ENCODE measurements at regions not wholly inside any gene's neighbourhood (a gene's known extent, or its start where the extent isn't known, plus 50 kb on each side); places are given as distances from the start of the nearest gene placed in this dataset.

GRCh38 chr3:178063461-178063860 is 472.8 kb upstream of the KCNMB2 start:
- Histone ChIP-seq H3K27ac (ENCODE audit: insufficient read depth, low read length, poor library complexity, severe bottlenecking) (no peak overlapping the region), H3K36me3 (ENCODE audit: control insufficient read depth, insufficient read depth, low read length) (no peaks in the 10 kb centered on the region), H3K9me3 (ENCODE audit: control insufficient read depth, low read length) (no peaks in the 10 kb centered on the region), H3K27me3 (replicated peaks; ENCODE audit: control insufficient read depth, insufficient read depth, low read length, poor library complexity, severe bottlenecking) (no peaks in the 10 kb centered on the region), H3K4me1 (ENCODE audit: control insufficient read depth, insufficient read depth, low read length, poor library complexity, severe bottlenecking) (no peaks in the 10 kb centered on the region), H3K4me3 (ENCODE audit: insufficient read depth, low read depth, low read length, poor library complexity, severe bottlenecking) (no peak overlapping the region)
- DNase-seq = no peak

DNA sequence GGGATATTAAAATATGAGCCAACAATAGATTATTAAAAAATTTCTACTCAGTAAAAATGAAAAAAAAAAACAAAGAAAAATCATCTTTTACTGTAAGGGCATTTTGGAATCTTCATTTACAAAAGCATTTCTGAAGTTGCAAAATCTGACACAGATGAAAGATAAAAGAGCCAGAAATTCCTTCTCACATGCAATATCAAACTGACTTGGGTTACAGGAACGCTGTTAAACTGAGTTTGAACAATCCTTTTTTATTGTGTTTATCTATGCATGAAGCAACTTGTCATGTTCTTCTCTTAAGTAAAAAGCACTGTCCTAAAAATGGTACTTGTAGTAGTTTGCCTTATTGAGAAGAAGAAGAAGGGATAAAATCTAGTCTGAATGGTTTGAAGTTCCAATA is 468.5 kb upstream of the KCNMB2 start:
- H3K27me3 ChIP-seq (replicated peaks; ENCODE audit: control insufficient read depth, insufficient read depth, low read length, poor library complexity, severe bottlenecking) = no peaks in the 10 kb centered on the region
- no peaks in the 10 kb centered on the region for H3K4me1 ChIP-seq (ENCODE audit: control insufficient read depth, insufficient read depth, low read length, poor library complexity, severe bottlenecking)
- H3K4me3 ChIP-seq (ENCODE audit: insufficient read depth, low read depth, low read length, poor library complexity, severe bottlenecking) = no peak overlapping the region
- no peak for DNase-seq
- no peaks in the 10 kb centered on the region for H3K36me3 ChIP-seq (ENCODE audit: control insufficient read depth, insufficient read depth, low read length)
- no peak overlapping the region for H3K27ac ChIP-seq (ENCODE audit: insufficient read depth, low read length, poor library complexity, severe bottlenecking)
- H3K9me3 ChIP-seq (ENCODE audit: control insufficient read depth, low read length) = no peaks in the 10 kb centered on the region

GRCh38 chr3:178072391-178073305 is 463.6 kb upstream of the KCNMB2 start:
- DNase-seq = no peak
- Histone ChIP-seq H3K27me3 (replicated peaks; ENCODE audit: control insufficient read depth, insufficient read depth, low read length, poor library complexity, severe bottlenecking) (no peaks in the 10 kb centered on the region), H3K36me3 (ENCODE audit: control insufficient read depth, insufficient read depth, low read length) (no peaks in the 10 kb centered on the region), H3K9me3 (ENCODE audit: control insufficient read depth, low read length) (no peaks in the 10 kb centered on the region), H3K27ac (ENCODE audit: insufficient read depth, low read length, poor library complexity, severe bottlenecking) (no peak overlapping the region), H3K4me3 (ENCODE audit: insufficient read depth, low read depth, low read length, poor library complexity, severe bottlenecking) (no peak overlapping the region), H3K4me1 (ENCODE audit: control insufficient read depth, insufficient read depth, low read length, poor library complexity, severe bottlenecking) (no peaks in the 10 kb centered on the region)

DNA sequence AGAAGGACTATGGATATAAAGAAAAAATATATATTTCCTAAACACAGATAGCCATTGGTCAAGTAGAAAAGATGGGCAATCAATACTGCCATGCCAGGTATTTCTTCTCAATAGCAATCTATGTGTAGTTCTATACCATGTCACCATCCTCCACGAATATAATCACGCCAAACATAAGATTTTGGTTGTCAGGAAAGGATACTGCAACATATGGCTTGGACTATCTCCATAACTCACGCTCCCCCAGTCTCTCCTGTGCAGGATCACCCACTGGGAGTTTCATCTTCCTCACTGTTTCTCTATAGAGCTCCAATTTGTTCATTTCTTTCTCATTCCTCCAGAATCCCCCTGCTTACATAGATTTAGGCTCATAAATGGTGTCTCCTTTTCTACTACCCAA is 462.9 kb upstream of the KCNMB2 start:
- no peaks in the 10 kb centered on the region for H3K27me3 ChIP-seq (replicated peaks; ENCODE audit: control insufficient read depth, insufficient read depth, low read length, poor library complexity, severe bottlenecking)
- no peaks in the 10 kb centered on the region for H3K4me1 ChIP-seq (ENCODE audit: control insufficient read depth, insufficient read depth, low read length, poor library complexity, severe bottlenecking)
- H3K27ac ChIP-seq (ENCODE audit: insufficient read depth, low read length, poor library complexity, severe bottlenecking) = no peak overlapping the region
- H3K4me3 ChIP-seq (ENCODE audit: insufficient read depth, low read depth, low read length, poor library complexity, severe bottlenecking) = no peak overlapping the region
- no peaks in the 10 kb centered on the region for H3K9me3 ChIP-seq (ENCODE audit: control insufficient read depth, low read length)
- H3K36me3 ChIP-seq (ENCODE audit: control insufficient read depth, insufficient read depth, low read length) = no peaks in the 10 kb centered on the region
- no peak for DNase-seq

- H3K27me3 ChIP-seq (replicated peaks; ENCODE audit: control insufficient read depth, insufficient read depth, low read length, poor library complexity, severe bottlenecking) = no peaks in the 10 kb centered on the region
- H3K9me3 ChIP-seq (ENCODE audit: control insufficient read depth, low read length) = no peaks in the 10 kb centered on the region
- H3K27ac ChIP-seq (ENCODE audit: insufficient read depth, low read length, poor library complexity, severe bottlenecking) = no peak overlapping the region
These were observed 460.9 kb upstream of the KCNMB2 start for GRCh38 chr3:178075344-178075743.

DNA sequence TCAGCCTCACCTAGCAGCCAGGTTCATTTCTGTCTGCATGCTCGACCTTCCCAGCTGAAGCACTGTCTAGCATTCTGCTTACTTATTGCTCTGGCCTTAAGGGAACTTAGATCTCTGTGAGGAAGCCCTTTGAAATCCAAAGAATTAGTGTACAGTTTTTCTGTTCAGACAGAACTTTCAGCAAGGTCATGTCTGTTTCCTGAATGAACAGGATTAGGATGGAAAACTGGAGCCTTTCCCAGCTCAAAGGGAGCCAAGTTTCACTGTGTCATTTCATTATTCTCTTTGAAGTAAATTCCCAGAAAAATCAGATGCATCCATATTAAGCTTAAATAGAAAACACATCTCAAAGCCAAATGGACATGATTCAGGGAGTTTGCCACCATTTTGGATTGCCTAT is 457.3 kb upstream of the KCNMB2 start:
- no peak for DNase-seq
- no peak overlapping the region for H3K27ac ChIP-seq (ENCODE audit: insufficient read depth, low read length, poor library complexity, severe bottlenecking)
- no peak overlapping the region for H3K4me3 ChIP-seq (ENCODE audit: insufficient read depth, low read depth, low read length, poor library complexity, severe bottlenecking)
- H3K27me3 ChIP-seq (replicated peaks; ENCODE audit: control insufficient read depth, insufficient read depth, low read length, poor library complexity, severe bottlenecking) = no peaks in the 10 kb centered on the region
- H3K9me3 ChIP-seq (ENCODE audit: control insufficient read depth, low read length) = no peaks in the 10 kb centered on the region
- no peaks in the 10 kb centered on the region for H3K36me3 ChIP-seq (ENCODE audit: control insufficient read depth, insufficient read depth, low read length)
- no peaks in the 10 kb centered on the region for H3K4me1 ChIP-seq (ENCODE audit: control insufficient read depth, insufficient read depth, low read length, poor library complexity, severe bottlenecking)

More at GRCh38 chr3:178075344-178075743, 460.9 kb upstream of the KCNMB2 start:
- H3K36me3 ChIP-seq (ENCODE audit: control insufficient read depth, insufficient read depth, low read length) = no peaks in the 10 kb centered on the region
- no peak for DNase-seq
- no peaks in the 10 kb centered on the region for H3K4me1 ChIP-seq (ENCODE audit: control insufficient read depth, insufficient read depth, low read length, poor library complexity, severe bottlenecking)
- H3K4me3 ChIP-seq (ENCODE audit: insufficient read depth, low read depth, low read length, poor library complexity, severe bottlenecking) = no peak overlapping the region

DNA sequence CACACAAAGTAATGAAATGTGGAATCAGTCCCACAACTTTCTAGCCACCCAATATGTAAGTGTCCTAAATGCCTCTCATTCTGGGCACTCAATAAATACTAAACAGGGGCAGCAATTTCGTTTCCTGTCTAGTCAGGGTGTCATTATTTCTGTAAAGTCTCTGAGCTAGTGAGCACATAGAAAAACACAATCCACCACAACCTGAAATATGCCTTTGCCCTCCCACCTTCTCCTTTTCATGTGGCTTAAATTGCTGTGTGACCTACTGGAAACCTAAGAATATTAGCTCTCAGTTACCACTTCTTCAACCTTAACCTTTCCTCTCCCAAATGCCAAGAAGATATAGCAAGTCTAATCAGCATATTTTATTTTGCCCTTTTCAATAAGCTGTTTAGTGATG is 456.3 kb upstream of the KCNMB2 start:
- no peak for DNase-seq
- no peaks in the 10 kb centered on the region for H3K27me3 ChIP-seq (replicated peaks; ENCODE audit: control insufficient read depth, insufficient read depth, low read length, poor library complexity, severe bottlenecking)

GRCh38 chr3:178082326-178082906 is 453.8 kb upstream of the KCNMB2 start:
- Histone ChIP-seq H3K27ac (ENCODE audit: insufficient read depth, low read length, poor library complexity, severe bottlenecking) (no peak overlapping the region), H3K27me3 (replicated peaks; ENCODE audit: control insufficient read depth, insufficient read depth, low read length, poor library complexity, severe bottlenecking) (no peaks in the 10 kb centered on the region), H3K9me3 (ENCODE audit: control insufficient read depth, low read length) (no peaks in the 10 kb centered on the region), H3K4me1 (ENCODE audit: control insufficient read depth, insufficient read depth, low read length, poor library complexity, severe bottlenecking) (peaks cover 6% of the 10 kb centered on the region), H3K36me3 (ENCODE audit: control insufficient read depth, insufficient read depth, low read length) (no peaks in the 10 kb centered on the region), H3K4me3 (ENCODE audit: insufficient read depth, low read depth, low read length, poor library complexity, severe bottlenecking) (no peak overlapping the region)
- no peak for DNase-seq

More for the DNA sequence above, 456.3 kb upstream of the KCNMB2 start:
- H3K36me3 ChIP-seq (ENCODE audit: control insufficient read depth, insufficient read depth, low read length) = no peaks in the 10 kb centered on the region
- H3K9me3 ChIP-seq (ENCODE audit: control insufficient read depth, low read length) = no peaks in the 10 kb centered on the region
- no peak overlapping the region for H3K27ac ChIP-seq (ENCODE audit: insufficient read depth, low read length, poor library complexity, severe bottlenecking)
- no peak overlapping the region for H3K4me3 ChIP-seq (ENCODE audit: insufficient read depth, low read depth, low read length, poor library complexity, severe bottlenecking)
- H3K4me1 ChIP-seq (ENCODE audit: control insufficient read depth, insufficient read depth, low read length, poor library complexity, severe bottlenecking) = peaks cover 6% of the 10 kb centered on the region

- no peak for DNase-seq
- Histone ChIP-seq H3K36me3 (ENCODE audit: control insufficient read depth, insufficient read depth, low read length) (no peaks in the 10 kb centered on the region), H3K4me3 (ENCODE audit: insufficient read depth, low read depth, low read length, poor library complexity, severe bottlenecking) (no peak overlapping the region), H3K27me3 (replicated peaks; ENCODE audit: control insufficient read depth, insufficient read depth, low read length, poor library complexity, severe bottlenecking) (no peaks in the 10 kb centered on the region), H3K4me1 (ENCODE audit: control insufficient read depth, insufficient read depth, low read length, poor library complexity, severe bottlenecking) (peaks cover 6% of the 10 kb centered on the region), H3K27ac (ENCODE audit: insufficient read depth, low read length, poor library complexity, severe bottlenecking) (no peak overlapping the region), H3K9me3 (ENCODE audit: control insufficient read depth, low read length) (no peaks in the 10 kb centered on the region)
These were observed 452.1 kb upstream of the KCNMB2 start for GRCh38 chr3:178083906-178084866.
